ENCODE measurements at regions not wholly inside any gene's neighbourhood (a gene's known extent, or its start where the extent isn't known, plus 50 kb on each side); places are given as distances from the start of the nearest gene placed in this dataset.

DNA sequence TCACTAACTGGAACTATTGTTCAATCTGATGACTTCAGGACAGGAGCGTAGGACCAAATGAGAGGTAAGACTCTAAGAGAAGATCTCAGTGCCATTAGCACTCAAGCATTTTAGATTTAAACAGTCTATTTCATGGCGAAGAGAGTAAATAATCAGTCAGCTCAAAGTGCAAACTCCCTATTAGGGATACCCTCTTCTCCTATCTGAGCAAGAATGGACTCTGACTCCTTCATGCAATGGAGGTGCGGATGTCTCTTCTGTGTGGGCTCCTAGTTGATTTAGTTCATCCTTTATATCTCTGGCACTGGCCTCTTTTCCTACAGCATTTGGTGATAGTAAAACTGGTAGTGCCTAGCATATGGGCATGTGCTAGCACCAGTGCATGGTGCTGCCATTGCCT is 144.6 kb downstream of the SMC2 start:
- no peak for DNase-seq (ENCODE audit: low read depth)
- H3K4me3 ChIP-seq (ENCODE audit: low read depth, low read length): no peak overlapping the region
- TF ChIP-seq, protein P1, sequence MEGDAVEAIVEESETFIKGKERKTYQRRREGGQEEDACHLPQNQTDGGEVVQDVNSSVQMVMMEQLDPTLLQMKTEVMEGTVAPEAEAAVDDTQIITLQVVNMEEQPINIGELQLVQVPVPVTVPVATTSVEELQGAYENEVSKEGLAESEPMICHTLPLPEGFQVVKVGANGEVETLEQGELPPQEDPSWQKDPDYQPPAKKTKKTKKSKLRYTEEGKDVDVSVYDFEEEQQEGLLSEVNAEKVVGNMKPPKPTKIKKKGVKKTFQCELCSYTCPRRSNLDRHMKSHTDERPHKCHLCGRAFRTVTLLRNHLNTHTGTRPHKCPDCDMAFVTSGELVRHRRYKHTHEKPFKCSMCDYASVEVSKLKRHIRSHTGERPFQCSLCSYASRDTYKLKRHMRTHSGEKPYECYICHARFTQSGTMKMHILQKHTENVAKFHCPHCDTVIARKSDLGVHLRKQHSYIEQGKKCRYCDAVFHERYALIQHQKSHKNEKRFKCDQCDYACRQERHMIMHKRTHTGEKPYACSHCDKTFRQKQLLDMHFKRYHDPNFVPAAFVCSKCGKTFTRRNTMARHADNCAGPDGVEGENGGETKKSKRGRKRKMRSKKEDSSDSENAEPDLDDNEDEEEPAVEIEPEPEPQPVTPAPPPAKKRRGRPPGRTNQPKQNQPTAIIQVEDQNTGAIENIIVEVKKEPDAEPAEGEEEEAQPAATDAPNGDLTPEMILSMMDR (IDR thresholded peaks at IDR 0.05; ENCODE audit: insufficient read depth, low read depth, low read length): no peak

DNA sequence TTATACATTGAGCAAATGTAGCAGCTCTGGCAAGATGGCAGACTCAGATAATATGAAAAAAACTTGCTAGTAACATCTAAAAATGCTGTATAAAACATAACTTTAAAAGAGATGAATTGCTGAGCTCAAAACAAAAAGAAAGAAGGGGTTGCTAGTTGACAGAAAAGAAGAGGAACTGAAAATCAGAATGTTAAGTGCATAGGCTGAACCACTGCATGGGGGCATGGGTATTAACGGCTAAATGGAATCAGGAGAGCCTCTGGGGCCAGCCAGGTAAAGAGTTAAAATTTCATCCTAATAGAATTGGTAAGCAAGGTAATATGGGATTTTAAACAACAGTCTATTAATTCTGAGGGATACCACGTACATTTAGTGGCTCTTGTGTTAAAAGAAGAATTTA is 146.8 kb downstream of the SMC2 start:
- DNase-seq (ENCODE audit: low read depth): no peak
- TF ChIP-seq, protein P1 (IDR thresholded peaks at IDR 0.05; ENCODE audit: insufficient read depth, low read depth, low read length): no peak
- no peak overlapping the region for H3K4me3 ChIP-seq (ENCODE audit: low read depth, low read length)

DNA sequence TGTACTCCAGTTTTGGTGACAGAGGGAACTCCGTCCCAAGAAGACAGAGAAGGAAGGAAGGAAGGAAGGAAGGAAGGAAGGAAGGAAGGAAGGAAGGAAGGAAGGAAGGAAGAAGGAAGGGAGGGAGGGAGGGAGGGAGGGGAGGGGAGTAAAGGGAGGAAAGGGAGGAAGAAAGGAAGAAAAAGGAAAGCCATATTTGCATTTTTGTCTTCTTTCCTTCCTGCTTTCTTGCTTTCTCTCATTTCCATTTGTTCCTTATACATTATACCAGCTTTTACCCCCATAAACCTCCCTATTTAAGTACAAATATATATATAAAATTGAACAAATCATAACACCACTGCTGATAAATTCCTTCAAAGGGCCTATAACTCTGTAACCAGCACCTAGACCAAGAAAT is 151.8 kb downstream of the SMC2 start:
- TF ChIP-seq, protein P1 (IDR thresholded peaks at IDR 0.05; ENCODE audit: insufficient read depth, low read depth, low read length): no peak

DNA sequence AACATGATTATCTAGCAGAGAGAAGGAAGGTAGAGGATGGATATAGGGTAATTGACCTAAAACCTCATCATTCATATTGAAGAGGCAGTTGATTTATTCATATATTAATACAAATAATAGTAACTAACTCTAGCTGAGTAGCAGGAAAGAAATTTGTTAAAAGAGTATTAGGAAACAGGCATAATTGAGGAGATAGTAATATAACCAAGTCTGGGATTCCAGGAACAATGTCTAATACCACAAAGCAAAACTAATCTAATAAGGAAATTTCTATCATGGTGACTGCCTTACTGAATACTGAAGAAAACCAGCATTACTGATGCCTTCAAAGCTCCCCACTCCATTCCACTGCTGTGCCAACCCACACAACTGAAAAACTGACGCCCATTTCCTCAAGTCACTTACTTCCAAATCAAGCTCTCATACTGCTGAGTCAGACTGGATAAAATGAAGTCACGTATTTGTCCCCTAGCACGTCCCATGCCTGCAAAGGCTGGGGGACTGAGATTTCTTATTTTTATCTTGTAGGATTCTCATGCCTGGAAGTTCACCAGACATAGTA is 153.9 kb downstream of the SMC2 start:
- H3K4me3 ChIP-seq (ENCODE audit: low read depth, low read length): no peak overlapping the region
- TF ChIP-seq, protein P1 (IDR thresholded peaks at IDR 0.05; ENCODE audit: insufficient read depth, low read depth, low read length): no peak
- no peak for DNase-seq (ENCODE audit: low read depth)

More for the DNA sequence above, 151.8 kb downstream of the SMC2 start:
- no peak for DNase-seq (ENCODE audit: low read depth)
- H3K4me3 ChIP-seq (ENCODE audit: low read depth, low read length): no peak overlapping the region

- peak; percentile 3 for DNase-seq (ENCODE audit: low read depth)
- no peak overlapping the region for H3K4me3 ChIP-seq (ENCODE audit: low read depth, low read length)
- TF ChIP-seq, protein P1 (IDR thresholded peaks at IDR 0.05; ENCODE audit: insufficient read depth, low read depth, low read length): no peak
Observed at GRCh38 chr9:104256031-104256695, 162.1 kb downstream of the SMC2 start.

- TF ChIP-seq, protein P1 (IDR thresholded peaks at IDR 0.05; ENCODE audit: insufficient read depth, low read depth, low read length): no peak
- DNase-seq (ENCODE audit: low read depth): no peak
- H3K4me3 ChIP-seq (ENCODE audit: low read depth, low read length): no peak overlapping the region
Observed at GRCh38 chr9:104256696-104257062, 162.6 kb downstream of the SMC2 start.

Measured in fibroblast of villous mesenchyme (primary cell).